Panc1 (cell line): ENCODE measurements at regions not wholly inside any gene's neighbourhood (a gene's known extent, or its start where the extent isn't known, plus 50 kb on each side); places are given as distances from the start of the nearest gene placed in this dataset.

Experiments
- CTCF ChIP-seq: fragments of 450-650 bp; IDR thresholded peaks from 2 replicates; pipeline ENCODE4 v1.5.1; 2017; ENCODE audit warnings: mild to moderate bottlenecking
- POLR2AphosphoS5 ChIP-seq: IDR thresholded peaks from 2 replicates; pipeline ENCODE4 v1.6.1; 2012; ENCODE audit warnings: mild to moderate bottlenecking, low read depth, low read length, moderate library complexity
- SIN3A ChIP-seq: IDR thresholded peaks from 2 replicates; pipeline ENCODE4 v1.6.1; 2012; ENCODE audit warnings: low read depth, mild to moderate bottlenecking, low read length, moderate library complexity, borderline replicate concordance; ENCODE audit not compliant: insufficient read depth

- TF ChIP-seq CTCF: no peak
- no peak for TF ChIP-seq POLR2AphosphoS5
- no peak for TF ChIP-seq SIN3A
Measured at GRCh38 chr5:166576323-166576722, 1715.1 kb upstream of the WWC1 start.
